CD4-positive, alpha-beta T cell (primary cell): ENCODE measurements at regions not wholly inside any gene's neighbourhood (a gene's known extent, or its start where the extent isn't known, plus 50 kb on each side); places are given as distances from the start of the nearest gene placed in this dataset.

Source experiments
- ATAC-seq: fragments of 200-7000 bp; cut with Tn5 transposase; one replicate; pipeline ENCODE4 v1.10.0; 2022; ENCODE audit warnings: mild to moderate bottlenecking; ENCODE audit not compliant: poor library complexity
- CTCF ChIA-PET: fragments of 350-600 bp; sonication (Branson Sonifier 250); formaldehyde crosslinking; loops from one replicate; lab custom pipeline; 2021; ENCODE audit warnings: antibody characterized with exemption, inconsistent platforms; lab: Charles Lee
- POLR2A ChIA-PET: fragments of 350-600 bp; sonication (Branson Sonifier 250); formaldehyde crosslinking; loops from one replicate; lab custom pipeline; 2021; ENCODE audit warnings: antibody characterized with exemption, inconsistent platforms; lab: Charles Lee
- DNase-seq, 14 experiments: peaks; one replicate each; pipeline ENCODE4 v3.0.0-alpha.2; 2013 to 2020; ENCODE audit warnings: mixed read lengths in 2 of 14
- H3K27ac ChIP-seq, 2 donors: one replicate each; pipeline versions ENCODE4 v1.5.1 to v1.7.0; 2013; ENCODE audit warnings: low read length in 2 of 2, low read depth in 1 of 2, mild to moderate bottlenecking in 1 of 2
- H3K27me3 ChIP-seq, 2 experiments: 1 replicate in 1 of 2; 2 replicates in 1 of 2; pipeline versions ENCODE4 v1.6.1 to v1.7.0; 2013; ENCODE audit warnings: low read length in 2 of 2, control low read depth in 1 of 2, mild to moderate bottlenecking in 1 of 2, moderate library complexity in 1 of 2; ENCODE audit not compliant: insufficient read depth in 2 of 2, control insufficient read depth in 1 of 2
- H3K36me3 ChIP-seq: one replicate; pipeline ENCODE4 v1.6.1; 2013; ENCODE audit warnings: low read length, control low read depth; ENCODE audit not compliant: insufficient read depth
- H3K4me1 ChIP-seq: one replicate; pipeline ENCODE4 v1.6.1; 2013; ENCODE audit warnings: low read length, control low read depth; ENCODE audit not compliant: insufficient read depth
- H3K4me3 ChIP-seq: one replicate; pipeline ENCODE4 v1.5.1; 2013; ENCODE audit warnings: mild to moderate bottlenecking, low read length, moderate library complexity
- H3K9me3 ChIP-seq, 2 experiments: 1 replicate in 1 of 2; 2 replicates in 1 of 2; pipeline versions ENCODE4 v1.6.1 to v1.7.0; 2013; ENCODE audit warnings: low read length in 2 of 2, mild to moderate bottlenecking in 2 of 2, control low read depth in 1 of 2, moderate library complexity in 1 of 2; ENCODE audit not compliant: control insufficient read depth in 1 of 2, insufficient read depth in 1 of 2
- H3K27ac Mint-ChIP-seq: one replicate; pipeline ENCODE4 v1.8.0; 2020; ENCODE audit warnings: mixed read lengths
- H3K27me3 Mint-ChIP-seq: one replicate; pipeline ENCODE4 v1.8.0; 2021; ENCODE audit warnings: mixed read lengths
- H3K36me3 Mint-ChIP-seq: one replicate; pipeline ENCODE4 v1.8.0; 2021; ENCODE audit warnings: low read depth, mixed read lengths
- H3K4me1 Mint-ChIP-seq: one replicate; pipeline ENCODE4 v1.8.0; 2021; ENCODE audit warnings: low read depth, mixed read lengths
- H3K4me3 Mint-ChIP-seq: one replicate; pipeline ENCODE4 v1.8.0; 2020; ENCODE audit warnings: mild to moderate bottlenecking, mixed read lengths
- H3K9me3 Mint-ChIP-seq: one replicate; pipeline ENCODE4 v1.8.0; 2020; ENCODE audit warnings: mixed read lengths
- intact Hi-C, 2 experiments: fragments of 100-400 bp; cut with DNase I in 1 of 2; cut with micrococcal nuclease in 1 of 2; formaldehyde crosslinking; loops; one replicate each; pipeline versions ENCODE4 v1.15.1 to v1.9.0; 2023 to 2025; cut with DNase I, micrococcal nuclease
- TF ChIP-seq, protein P1 (sequence below): fragments of 200-600 bp; IDR thresholded peaks from one replicate; pipeline ENCODE4 v1.8.0; 2022; ENCODE audit warnings: antibody characterized with exemption, mild to moderate bottlenecking

DNA sequence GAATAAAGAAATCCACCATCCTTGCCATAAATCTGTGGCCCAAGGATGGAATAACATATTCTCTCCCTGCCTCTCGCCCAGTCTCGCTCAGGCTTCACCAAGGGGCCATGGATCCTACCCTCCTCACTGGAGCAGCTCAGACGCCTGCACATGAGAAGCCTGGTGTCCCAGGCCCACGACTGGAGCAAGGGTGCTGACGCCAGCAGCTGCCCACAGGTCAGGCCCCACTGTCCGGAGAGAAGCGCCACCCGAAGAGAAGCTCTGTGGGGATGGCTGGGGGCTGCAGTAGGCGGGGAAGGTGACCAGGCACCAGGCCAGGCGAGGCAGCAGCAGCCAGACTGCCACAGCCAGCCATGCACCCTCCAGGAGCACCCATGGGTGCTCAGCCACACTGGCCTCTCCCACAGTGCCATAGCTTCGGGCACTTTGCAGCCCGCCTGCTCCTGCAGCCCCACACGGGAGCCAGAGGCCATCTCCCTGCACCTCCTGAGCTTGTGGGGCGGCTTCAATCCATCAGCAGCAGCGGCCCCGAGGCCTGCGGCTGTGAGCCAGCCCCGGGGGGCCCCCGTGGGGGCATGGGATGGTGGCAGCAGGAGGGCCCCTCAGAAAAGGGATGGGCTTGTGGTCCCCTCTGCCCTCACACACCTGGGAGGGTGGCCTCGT lies 286.2 kb upstream of the SGK1 start:
- intact Hi-C loops = no loop called here
- ChIA-PET POLR2A (no interaction called here), CTCF (no interaction called here)
- Mint-ChIP-seq H3K27me3 (no peaks in the 10 kb centered on the region), H3K4me3 (no peak overlapping the region), H3K9me3 (peaks cover 6% of the 10 kb centered on the region), H3K4me1 (no peaks in the 10 kb centered on the region), H3K36me3 (no peaks in the 10 kb centered on the region), H3K27ac (no peak overlapping the region)
- no peaks in the 10 kb centered on the region for H3K4me1 ChIP-seq
- no peak overlapping the region for H3K4me3 ChIP-seq
- no peaks in the 10 kb centered on the region for H3K36me3 ChIP-seq
- DNase-seq (no peak), ATAC-seq (no peak)
- TF ChIP-seq, protein P1, sequence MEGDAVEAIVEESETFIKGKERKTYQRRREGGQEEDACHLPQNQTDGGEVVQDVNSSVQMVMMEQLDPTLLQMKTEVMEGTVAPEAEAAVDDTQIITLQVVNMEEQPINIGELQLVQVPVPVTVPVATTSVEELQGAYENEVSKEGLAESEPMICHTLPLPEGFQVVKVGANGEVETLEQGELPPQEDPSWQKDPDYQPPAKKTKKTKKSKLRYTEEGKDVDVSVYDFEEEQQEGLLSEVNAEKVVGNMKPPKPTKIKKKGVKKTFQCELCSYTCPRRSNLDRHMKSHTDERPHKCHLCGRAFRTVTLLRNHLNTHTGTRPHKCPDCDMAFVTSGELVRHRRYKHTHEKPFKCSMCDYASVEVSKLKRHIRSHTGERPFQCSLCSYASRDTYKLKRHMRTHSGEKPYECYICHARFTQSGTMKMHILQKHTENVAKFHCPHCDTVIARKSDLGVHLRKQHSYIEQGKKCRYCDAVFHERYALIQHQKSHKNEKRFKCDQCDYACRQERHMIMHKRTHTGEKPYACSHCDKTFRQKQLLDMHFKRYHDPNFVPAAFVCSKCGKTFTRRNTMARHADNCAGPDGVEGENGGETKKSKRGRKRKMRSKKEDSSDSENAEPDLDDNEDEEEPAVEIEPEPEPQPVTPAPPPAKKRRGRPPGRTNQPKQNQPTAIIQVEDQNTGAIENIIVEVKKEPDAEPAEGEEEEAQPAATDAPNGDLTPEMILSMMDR = no peak
- no peaks in the 10 kb centered on the region for H3K27me3 ChIP-seq
- H3K9me3 ChIP-seq = peaks cover 0 to 10% of the 10 kb centered on the region in 2 experiments
- no peak overlapping the region for H3K27ac ChIP-seq

DNA sequence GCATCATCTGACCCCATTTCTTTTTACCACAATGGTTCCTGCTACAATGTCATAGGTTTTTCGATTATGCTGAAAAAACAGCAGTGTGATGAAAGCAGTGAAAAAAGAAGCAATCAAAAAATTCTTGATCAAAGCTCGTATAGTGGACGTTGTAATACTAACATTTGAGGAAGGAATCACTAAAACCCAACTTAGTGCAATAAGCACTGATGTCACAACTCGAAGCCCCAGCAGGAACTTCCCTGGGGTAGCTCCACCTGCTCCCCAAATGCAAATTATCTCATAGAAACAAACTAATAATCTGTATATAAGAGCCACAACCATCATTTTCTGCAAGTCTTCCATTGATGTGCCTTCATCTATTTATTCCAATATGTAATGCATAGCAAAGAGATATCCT lies 285.6 kb upstream of the SGK1 start:
- ATAC-seq (no peak), DNase-seq (no peak)
- Histone ChIP-seq H3K4me3 (no peak overlapping the region), H3K4me1 (no peaks in the 10 kb centered on the region), H3K9me3 (peaks cover 0 to 10% of the 10 kb centered on the region in 2 experiments), H3K36me3 (no peaks in the 10 kb centered on the region), H3K27me3 (no peaks in the 10 kb centered on the region), H3K27ac (no peak overlapping the region)
- ChIA-PET POLR2A (no interaction called here), CTCF (no interaction called here)
- H3K27ac Mint-ChIP-seq = no peak overlapping the region
- peaks cover 6% of the 10 kb centered on the region for H3K9me3 Mint-ChIP-seq
- H3K36me3 Mint-ChIP-seq = no peaks in the 10 kb centered on the region
- no peak overlapping the region for H3K4me3 Mint-ChIP-seq
- TF ChIP-seq, protein P1 = no peak
- no peaks in the 10 kb centered on the region for H3K4me1 Mint-ChIP-seq
- intact Hi-C loops = no loop called here
- H3K27me3 Mint-ChIP-seq = no peaks in the 10 kb centered on the region

DNA sequence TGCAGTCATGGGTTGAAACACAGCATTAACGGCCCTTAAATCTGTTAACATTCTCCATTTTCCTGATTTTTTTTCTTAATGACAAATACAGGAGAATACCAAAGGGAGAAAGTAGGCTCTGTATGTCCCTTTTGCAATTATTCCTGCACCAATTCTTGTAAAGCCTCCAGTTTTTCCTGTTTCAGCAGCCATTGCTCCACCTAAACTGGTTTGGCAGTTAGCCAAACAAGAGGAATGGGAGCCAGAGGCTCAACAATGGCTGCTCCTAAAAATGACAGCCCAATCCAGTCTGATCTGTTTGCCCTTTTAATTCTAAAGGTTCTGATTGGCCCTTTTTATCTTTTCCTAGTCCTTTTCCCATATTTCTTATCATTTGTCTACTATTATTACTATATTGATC lies 284.2 kb upstream of the SGK1 start:
- Mint-ChIP-seq H3K4me3 (no peak overlapping the region), H3K27me3 (no peaks in the 10 kb centered on the region), H3K4me1 (no peaks in the 10 kb centered on the region), H3K9me3 (peaks cover 6% of the 10 kb centered on the region), H3K36me3 (no peaks in the 10 kb centered on the region), H3K27ac (no peak overlapping the region)
- Histone ChIP-seq H3K4me1 (no peaks in the 10 kb centered on the region), H3K36me3 (no peaks in the 10 kb centered on the region), H3K27me3 (no peaks in the 10 kb centered on the region), H3K27ac (no peak overlapping the region), H3K9me3 (peaks cover 0 to 10% of the 10 kb centered on the region in 2 experiments), H3K4me3 (no peak overlapping the region)
- CTCF ChIA-PET = no interaction called here
- DNase-seq = no peak
- intact Hi-C loops = no loop called here
- no peak for ATAC-seq
- POLR2A ChIA-PET = no interaction called here
- TF ChIP-seq, protein P1 = no peak
